ENCODE measurements at regions not wholly inside any gene's neighbourhood (a gene's known extent, or its start where the extent isn't known, plus 50 kb on each side); places are given as distances from the start of the nearest gene placed in this dataset.
A peak's percentile ranks its signal among the peaks of the same experiment; 100 is the strongest.
"Not testable (repeated sequence)": the region's sequence is repeated elsewhere in the genome, so short reads cannot be mapped to it uniquely, and the experiment has no call there.

DNA sequence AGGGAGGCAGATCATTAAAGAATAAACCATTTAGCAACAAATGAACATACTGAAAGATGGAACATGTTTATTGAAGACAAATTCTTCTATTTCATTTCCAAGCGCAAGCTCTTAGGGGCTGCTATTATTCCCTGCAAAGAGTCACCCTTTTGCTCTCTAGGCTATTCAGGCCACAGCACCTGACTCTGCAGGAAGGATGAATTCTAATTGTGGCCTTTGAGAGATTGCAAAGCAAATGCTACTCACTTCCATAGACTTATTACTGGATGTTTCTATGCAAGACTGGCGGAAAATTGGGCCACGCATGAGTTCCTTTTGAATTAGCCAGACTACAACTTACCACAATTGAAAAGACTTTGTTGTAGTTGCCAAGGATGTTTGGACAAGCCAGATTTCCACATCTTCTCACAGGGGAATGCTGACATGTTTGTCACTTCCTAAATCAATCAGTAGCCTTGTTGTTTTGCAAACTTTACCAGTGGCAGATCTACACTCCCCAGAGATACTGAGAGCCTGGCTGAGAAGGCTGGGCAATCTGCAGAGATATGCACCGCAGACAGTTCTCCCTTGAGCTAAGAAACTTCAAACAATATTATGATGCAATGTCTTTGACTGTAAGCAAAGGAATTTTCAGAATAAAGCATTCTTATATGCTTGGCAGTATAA, 334.3 kb upstream of the SYT1 start:
- peak; percentile 59 for DNase-seq

DNA sequence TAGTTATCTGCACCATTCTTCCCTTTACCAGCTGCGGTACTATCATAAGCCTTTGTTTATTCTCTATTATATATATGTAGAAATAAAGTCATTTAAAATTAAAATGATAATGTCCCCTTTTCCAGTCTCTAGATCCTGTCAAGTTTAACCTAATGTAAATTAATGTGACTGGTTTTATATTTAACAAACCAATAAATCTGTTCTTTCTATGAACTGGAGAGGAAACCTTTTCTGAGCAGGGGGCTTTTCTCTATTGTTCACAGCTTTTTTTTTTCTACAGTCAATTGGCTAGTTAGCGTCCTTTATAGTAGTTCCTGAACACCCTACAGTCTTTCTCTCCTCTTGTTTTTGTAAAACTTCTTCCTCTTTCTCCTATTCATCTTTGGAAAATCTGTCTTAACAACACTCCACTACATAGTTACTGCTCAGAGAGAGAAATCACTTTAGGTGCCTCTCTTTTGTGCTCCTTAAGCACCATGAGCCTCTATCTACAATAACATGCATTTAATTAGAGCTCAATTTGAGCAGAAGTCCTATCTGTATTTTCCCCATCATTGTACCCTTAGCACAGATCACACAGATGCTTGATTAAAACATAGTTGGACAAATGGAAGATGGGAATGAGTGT, 332.6 kb upstream of the SYT1 start:
- DNase-seq: no peak

DNA sequence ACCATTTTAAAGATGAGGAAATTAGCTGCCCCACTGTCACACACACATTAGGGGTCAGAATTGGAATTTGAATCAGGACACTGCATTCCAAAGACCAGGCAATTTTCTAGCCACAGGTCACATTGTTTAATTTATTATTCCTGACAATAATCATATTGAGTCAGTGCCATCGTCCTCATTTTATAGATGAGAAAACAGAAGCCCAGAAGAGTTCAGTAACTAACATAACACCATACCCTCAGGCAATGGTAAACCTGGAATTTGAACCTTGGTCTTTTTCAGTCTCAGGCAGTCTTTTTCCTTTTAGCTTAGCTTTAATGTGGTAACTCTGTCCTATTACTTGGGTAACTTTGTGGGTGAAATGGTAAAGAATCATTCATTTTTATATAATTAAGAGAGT, 330.3 kb upstream of the SYT1 start:
- no peak for DNase-seq

DNA sequence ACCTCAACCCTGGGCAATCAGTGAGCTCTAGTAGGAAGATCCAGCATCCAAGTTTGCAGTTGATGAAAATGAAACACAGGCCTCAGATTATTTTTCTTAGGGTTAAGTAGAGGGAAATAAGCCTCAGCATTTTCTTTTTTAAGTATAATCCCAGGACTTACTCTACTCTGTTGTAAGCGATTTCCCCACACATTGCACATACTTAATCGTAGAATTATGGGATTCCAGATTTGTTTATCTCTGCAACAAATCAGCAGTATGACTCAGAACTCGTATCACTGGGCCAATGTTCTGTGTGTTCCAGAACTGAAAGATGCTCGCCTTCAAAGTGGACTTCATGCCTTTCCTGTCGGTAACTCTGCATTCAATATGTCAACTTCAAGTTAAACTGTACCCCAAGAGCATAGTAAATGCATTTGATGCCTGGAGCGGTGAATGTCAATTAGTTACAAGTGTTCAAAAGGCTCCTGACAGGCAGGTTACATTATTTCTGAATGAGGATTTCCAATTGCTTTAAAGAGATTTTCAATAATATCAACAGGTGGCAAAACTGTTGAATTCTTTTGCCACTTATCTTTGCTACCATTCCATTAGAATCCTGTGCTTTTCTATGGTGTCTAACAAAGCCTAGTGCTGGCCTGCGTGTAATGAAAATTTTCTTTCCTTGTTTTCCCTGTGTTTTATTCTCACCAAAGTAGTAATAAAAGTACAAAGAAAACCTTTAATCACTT, 323.8 kb upstream of the SYT1 start:
- no peak for DNase-seq

DNA sequence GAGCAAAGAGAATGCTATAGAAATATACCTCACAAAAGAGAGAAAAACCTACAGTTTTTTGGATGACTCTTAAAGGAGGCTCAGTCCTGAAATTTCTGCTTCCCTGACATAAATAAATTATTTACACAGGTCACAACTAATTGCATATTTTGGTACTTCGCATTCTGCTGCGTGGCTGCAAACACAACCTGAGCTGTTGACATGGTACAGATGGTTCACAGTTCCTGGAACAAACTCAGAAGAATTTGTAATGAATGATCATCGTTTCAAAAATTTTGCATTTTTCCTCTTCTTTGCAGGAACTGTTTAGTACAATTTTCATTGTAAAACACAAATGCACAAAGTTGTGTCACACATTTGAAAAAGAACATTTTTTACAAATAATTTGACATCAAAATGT, 313.7 kb upstream of the SYT1 start:
- no peak for DNase-seq

DNA sequence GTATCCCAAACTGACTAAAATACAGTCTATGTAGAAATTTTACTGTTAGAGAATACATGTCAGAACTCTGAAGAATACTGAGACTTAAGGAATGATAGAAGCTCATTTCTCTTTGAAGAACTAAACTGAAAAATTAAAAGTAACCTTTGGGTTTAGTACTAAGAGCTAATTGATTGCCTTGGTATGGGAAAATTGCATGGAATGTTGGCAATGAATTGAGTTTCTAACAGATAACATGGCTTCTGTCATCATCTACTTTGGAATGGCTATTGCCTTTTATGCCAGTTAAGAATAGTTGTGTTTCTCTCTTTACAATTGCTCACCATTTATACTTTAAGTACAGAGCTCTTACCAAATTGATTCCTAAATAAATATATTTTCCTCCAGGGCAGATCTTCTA, 308.8 kb upstream of the SYT1 start:
- peak; percentile 24 for DNase-seq

DNA sequence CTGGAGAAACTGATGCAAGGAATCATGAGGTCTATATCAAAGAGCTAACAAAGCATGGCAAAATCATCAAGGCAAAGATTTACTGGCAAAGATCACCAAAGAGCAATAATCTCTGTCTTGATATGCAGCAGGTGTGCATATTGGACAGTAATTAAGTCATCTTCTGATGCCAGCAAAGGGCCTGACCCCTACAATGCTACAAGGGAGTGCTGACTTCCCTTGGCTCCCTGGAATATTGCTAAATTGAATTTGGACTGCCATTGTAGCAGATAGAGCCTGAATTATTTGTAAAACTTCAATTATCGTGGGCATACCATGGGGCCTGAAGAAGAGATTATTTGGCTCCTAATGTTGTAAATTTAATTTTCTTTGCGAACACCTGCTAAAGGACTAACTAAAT, 307.9 kb upstream of the SYT1 start:
- DNase-seq: no peak

DNA sequence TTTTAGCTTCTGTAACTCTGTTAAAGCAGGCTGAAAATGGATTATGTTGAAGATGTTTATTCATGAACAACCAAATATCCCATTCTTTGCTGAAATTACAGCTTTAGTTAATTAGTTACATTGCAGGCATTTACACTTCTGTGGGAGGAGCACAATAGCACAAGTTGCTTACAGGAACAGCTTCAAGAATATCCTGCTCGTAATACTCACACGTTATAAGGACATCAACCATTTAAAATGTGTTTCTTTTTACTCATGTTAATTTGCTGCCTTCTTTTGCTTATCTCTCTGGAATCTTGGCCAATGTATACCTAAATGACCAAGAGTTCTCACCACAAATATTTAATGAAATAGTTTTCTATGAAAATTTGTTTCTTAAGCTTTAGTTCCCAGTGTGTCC, 305.2 kb upstream of the SYT1 start:
- DNase-seq: no peak

DNA sequence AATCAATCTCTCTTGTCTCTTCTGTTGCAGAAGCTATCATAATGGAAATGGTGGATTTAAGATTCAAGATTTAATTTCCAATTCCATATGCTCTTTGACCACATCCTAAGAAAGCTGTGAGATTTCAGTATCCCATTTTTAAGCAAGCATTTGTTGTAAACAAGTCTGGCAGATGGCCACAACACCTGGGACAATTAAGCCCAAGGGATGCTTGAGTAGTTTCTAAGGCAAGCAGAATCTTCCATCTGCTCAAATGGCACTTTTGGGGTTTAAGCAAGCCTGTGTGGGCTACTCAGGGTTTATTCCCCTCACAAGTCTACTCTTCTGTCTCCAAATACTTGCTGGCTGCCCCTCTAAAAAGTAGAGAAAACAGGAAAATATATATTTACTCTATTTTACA, 304.7 kb upstream of the SYT1 start:
- no peak for DNase-seq

DNA sequence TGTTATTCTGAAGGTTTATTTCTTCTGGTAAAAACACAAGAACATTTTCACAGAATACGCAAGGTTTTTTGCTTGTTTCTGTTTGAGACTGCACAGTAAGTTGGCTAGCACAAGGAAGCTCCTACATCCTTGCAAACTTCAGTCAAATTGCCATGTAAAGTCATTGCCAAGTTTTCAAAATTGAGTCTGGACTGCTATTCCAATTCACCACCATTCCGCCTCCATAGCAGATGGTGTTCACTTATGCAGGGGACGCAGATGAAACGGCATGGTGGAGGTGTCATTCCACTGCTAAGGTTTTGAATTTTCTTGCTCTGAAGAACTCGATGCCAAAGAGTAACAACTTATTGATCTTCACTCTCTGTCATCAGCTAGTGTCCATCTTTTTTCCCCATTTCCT, 303.9 kb upstream of the SYT1 start:
- DNase-seq: no peak

DNA sequence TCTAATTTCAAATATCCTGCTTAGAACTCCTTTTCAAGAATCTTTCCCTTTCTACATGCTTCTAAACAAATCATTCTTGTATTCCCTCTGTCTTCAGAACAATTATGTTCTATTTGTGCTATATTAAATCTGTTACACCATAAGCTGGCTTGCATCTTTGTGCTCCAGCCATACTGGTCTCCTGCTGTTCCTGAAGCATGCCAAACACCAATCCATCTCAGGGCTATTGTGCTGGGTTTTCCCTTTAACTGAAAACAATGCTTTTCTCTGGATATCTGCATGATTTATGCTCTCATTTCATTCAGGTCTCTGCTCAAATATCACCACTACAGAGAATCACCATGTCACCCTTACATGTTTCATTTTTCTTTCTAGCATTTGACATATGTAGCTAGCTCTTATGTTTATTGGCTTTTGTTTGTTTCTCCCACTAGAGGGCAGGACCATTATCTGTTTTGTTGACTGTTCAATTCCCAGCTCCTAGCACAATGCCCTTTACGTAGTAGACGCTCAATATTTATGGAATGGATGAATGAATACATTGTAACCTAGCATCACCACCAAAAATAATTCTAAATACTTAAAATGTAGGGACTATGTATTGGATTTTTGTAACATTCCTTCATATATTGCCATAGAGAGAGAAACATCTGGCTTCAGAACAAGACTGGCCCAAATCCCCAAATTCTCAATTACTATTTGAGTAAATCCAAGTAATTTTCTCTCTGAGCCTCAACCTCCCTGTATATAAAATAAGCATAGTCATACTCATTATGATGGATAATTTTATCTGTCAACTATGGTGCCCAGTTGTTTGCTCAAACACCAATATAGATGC, 302.0 kb upstream of the SYT1 start:
- no peak for DNase-seq

DNA sequence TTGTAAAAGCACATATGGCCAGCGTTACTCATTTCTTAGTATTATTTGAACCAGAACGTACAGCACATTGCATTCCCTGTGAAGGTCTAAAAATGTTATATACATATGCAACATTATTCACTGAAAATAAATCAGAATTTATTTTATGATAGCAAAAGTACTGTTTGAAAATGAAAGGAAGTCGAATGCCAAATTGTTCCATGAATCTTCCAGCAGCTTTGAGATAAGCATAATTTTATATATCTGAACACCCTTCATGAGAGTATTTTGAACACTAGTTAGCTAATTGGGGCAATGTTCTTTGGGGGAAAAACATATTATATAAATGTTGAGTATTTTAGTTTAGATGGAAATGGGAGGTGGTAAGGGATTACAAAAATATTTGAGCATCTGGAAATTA, 300.7 kb upstream of the SYT1 start:
- DNase-seq: no peak

DNA sequence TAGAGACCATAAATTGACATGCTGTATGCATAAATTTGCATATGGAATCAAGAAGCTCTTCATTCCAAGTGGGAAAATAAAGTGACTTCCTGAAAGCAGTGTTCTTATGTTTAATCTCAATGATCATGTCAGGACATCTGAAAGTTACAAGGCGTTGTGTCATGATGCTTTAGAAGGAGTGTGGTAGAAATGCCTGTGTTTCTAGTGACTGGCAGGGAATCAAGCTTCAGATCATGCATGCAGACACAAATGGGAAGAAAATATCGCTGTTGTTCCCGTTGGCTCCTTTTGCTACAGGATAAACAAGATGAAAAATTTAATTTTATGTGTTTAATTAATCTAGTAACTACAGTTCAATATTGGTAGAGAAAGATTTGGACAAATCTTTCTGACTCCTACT, 298.1 kb upstream of the SYT1 start:
- no peak for DNase-seq

DNA sequence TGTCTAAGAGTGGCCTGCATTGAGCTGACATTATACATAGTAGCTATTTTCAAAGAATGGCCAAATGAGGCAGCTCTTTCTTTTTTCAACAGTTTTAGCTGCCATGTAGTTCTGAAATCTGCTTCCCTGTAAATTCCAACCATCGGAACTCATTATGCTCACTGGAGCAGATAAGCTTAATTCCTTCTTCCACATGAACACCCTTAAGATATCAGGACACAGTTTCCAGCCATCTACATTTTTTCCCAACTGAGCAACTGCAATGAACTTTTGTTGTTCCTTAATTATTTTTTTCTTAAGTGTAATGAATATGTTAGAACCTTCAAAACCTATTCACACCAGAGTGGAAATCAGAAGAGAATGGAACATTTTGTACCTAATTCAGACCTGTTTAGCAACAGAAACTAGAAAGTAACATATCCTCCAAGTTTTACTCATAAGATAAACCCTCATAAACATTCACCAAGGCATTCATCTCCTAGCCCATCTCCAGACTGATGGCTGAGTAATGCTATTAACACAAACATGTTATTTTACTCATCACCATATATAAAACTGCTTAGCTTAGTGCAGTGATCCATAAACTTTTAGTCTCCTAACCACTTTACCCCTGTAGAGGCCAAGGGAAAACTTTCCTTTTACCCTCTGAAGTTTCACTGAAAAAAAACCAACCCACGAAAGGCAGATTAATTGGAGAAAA, 296.1 kb upstream of the SYT1 start:
- no peak for DNase-seq

DNA sequence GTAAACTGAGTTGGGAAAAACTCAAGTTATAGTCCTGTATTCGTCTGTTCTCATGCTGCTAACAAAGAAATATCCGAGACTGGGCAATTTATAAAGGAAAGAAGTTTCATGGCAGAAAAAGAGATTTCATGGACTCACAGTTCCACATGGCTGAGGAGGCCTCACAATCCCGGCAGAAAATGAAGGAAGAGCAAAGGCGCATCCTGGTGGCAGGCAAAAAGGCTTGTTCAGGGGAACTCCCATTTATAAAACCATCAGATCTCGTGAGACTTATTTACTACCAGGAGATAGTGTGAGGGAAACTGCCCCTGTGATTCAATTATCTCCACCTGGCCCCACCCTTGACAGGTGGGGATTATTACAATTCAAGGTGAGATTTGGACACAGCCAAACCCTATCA, 292.6 kb upstream of the SYT1 start:
- DNase-seq: peak; percentile 14

DNA sequence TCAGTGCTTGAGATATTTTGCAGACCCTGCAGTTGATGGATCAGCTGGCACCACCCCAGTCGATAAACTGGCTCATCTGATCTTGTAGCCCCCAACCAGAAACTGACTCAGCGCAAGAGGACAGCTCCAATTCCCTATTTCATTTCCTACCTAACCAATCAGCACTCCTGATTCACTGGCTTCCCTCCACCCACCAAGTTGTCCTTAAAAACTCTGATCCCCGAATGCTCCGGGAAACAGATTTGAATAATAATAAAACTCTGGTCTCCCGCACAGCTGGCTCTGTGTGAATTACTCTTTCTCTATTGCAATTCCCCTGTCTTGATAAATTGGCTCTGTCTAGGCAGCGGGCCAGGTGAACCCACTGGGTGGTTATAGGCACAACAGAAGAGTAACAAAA, 289.4 kb upstream of the SYT1 start:
- not testable (repeated sequence) for DNase-seq

DNA sequence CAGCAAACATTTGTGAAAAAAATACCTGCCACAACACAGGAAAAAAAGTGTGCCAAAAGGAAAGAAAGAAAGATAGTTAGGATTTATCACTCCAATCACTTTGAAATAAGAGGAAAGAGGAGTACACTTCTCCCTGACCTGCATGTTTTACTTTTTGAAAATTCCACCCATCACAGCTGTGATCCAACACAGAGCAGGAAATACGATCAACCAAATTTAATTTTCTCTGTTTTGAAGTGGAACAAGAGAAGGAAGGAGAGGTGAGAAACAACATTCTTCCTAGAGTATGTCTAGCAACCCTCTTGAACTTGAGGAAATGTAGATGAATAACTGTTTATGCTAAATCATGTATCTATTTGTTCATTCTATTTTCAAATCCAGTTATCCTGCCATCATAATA, 284.7 kb upstream of the SYT1 start:
- no peak for DNase-seq

DNA sequence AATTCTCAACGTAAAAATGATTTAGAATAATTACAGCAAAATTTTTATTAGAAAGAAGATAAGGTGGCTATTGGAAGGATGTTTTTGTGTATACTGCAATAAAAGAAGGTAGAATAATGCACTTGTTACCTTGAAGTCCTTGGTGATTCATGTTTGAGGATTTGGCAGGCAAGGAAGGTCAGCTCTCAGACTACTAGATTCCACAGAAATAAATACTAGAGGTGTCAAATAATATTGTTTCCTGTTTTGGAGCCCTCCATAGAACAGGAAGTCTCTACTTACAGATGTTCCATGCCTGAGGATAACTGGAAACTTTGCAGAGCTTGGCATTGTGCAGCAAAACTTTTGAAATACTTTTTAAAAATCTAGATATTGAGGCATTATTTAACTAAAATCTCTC, 284.3 kb upstream of the SYT1 start:
- no peak for DNase-seq

DNA sequence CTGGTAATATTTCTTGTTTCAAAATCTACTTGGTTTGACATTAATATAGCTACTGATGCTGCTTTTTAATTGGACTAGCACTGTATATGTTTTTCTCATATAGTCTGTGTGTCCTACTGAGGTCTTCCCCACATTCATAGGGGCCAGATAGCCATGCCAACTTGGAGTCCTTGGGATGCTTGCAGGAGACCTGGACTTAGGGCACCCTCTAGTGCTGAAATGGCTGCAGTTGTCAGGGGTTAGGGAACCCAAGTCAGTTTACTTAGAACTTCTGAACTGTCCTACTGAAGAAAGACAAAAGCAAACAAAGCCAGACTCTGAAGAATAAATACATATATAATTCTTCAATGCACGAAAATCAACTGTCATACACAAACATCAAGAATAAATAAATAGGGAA, 279.9 kb upstream of the SYT1 start:
- DNase-seq: peak; percentile 11

DNA sequence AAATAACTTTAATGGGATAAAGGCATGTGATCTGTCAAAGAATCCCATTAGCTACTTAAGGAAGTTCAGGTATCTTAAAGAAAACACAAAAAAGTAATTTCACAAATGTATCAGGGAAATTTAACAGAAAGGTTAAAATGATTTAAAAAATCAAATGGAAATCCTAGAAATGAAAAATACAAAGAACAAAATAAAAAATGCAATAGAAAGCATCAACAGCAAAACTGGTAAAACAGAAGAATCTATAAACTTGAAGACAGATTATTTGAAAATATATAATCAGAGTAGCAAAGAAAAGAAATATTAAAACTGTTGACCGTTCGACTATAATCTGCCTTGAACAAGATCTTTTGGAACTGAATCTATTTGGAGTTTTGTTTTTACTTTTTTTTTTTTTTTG, 279.4 kb upstream of the SYT1 start:
- DNase-seq: no peak

DNA sequence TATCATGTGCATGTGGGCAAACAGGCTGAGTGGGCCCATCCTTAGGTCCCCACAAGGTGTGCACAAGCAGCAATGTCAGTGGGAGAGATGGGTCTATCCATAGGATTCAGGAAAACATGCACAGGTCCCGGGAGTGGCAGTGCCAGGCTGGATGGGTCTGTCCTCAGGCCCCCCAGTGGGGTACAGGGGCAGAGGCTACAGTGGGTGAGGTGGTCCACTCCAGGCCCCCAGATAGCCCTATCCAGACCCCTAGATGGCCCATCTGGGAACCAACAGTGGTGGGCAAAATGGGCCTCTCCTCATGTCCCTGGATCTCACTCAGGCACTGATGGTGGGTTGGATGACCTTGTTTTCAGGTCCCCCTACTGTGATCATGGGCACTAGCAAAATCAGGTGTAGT, 277.8 kb upstream of the SYT1 start:
- DNase-seq: no peak

DNA sequence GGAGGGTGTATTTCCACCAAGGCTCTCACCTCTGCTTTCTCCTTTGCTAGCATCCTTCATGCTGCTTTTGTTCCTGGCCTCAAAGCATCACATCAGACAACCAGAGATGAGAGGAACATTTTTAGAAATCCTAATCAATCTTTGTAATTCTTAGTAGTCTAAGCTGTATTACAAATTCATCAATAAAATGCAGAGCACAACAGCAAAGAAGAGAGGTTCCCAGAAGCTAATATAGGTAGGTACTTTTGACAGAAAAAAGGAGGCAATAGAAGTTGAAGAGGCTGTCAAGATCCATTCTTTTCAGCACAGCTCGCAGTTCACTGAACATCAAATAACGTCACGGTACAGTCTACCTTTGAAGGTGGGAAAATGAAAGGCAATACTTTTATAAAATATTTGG, 265.2 kb upstream of the SYT1 start:
- no peak for DNase-seq

DNA sequence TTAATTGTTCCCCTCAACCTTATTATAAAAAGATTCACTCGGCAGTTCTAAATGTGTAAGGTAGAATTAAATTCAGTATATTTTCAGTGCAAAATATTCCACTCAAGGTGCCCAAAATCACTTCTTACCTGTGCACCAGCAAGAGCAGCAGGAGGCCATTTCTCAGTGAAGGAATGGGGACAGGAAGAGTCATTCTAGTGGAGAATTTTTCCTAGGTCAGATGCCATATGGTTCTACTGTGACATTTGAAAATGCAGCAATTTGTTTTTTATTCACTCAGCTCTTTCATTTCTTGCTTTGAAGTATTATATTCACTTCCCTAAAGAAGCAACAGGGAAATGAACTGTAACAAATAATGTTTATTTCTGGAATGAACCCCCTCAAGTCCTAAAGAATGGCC, 264.0 kb upstream of the SYT1 start:
- no peak for DNase-seq

Data from fibroblast of upper back skin (primary cell).